GM12891 (cell line): ENCODE measurements at regions not wholly inside any gene's neighbourhood (a gene's known extent, or its start where the extent isn't known, plus 50 kb on each side); places are given as distances from the start of the nearest gene placed in this dataset.

ENCODE experiments used
- POLR2AphosphoS5 ChIP-seq: IDR thresholded peaks from 2 replicates; pipeline ENCODE4 v1.6.1; 2011; ENCODE audit warnings: low read depth, low read length, control low read depth
- TAF1 ChIP-seq: IDR thresholded peaks from 2 replicates; pipeline ENCODE4 v1.6.1; 2011; ENCODE audit warnings: low read depth, low read length, control low read depth

- TF ChIP-seq TAF1, result no peak
- TF ChIP-seq POLR2AphosphoS5, result no peak
Measured at GRCh38 chr5:167012123-167013034, 1279.1 kb upstream of the WWC1 start.
